BJ (cell line): ENCODE measurements at regions not wholly inside any gene's neighbourhood (a gene's known extent, or its start where the extent isn't known, plus 50 kb on each side); places are given as distances from the start of the nearest gene placed in this dataset.
"Not testable (repeated sequence)": the region's sequence is repeated elsewhere in the genome, so short reads cannot be mapped to it uniquely, and the experiment has no call there.

Experiments
- CTCF ChIA-PET: fragments of 350-600 bp; formaldehyde crosslinking; extraction: SDS; loops from one replicate; lab custom pipeline; 2021; ENCODE audit warnings: antibody characterized with exemption, inconsistent platforms; lab: Yijun Ruan, JAX
- POLR2A ChIA-PET: fragments of 300-600 bp; sonication (Branson Sonifier 250); formaldehyde crosslinking; extraction: SDS; loops from one replicate; lab custom pipeline; 2021; ENCODE audit warnings: antibody characterized with exemption; lab: Charles Lee
- DNase-seq: peaks from one replicate; pipeline ENCODE4 v3.0.0-alpha.2; 2011; ENCODE audit warnings: low read depth
- H3K27me3 ChIP-seq: 2 replicates; pipeline ENCODE4 v1.6.0; 2011; ENCODE audit warnings: low read length; ENCODE audit not compliant: control insufficient read depth, insufficient read depth
- H3K36me3 ChIP-seq: 2 replicates; pipeline ENCODE4 v1.5.1; 2011; ENCODE audit warnings: low read length; ENCODE audit not compliant: control insufficient read depth, insufficient read depth
- H3K4me3 ChIP-seq: 2 replicates; pipeline ENCODE4 v1.5.1; 2011; ENCODE audit warnings: low read depth, mild to moderate bottlenecking, control low read depth, low read length
- CTCF ChIP-seq: IDR thresholded peaks from 2 replicates; pipeline ENCODE4 v1.5.1; 2011; ENCODE audit warnings: low read depth, mild to moderate bottlenecking, control low read depth, inconsistent platforms, low read length, moderate library complexity; ENCODE audit not compliant: insufficient read depth

- H3K4me3 ChIP-seq = no peak overlapping the region
- H3K27me3 ChIP-seq = no peaks in the 10 kb centered on the region
- ChIA-PET CTCF (no interaction called here), POLR2A (no interaction called here)
- no peaks in the 10 kb centered on the region for H3K36me3 ChIP-seq
- DNase-seq = no peak
- TF ChIP-seq CTCF = no peak
Observed at GRCh38 chr10:6987536-6987945, 407.5 kb upstream of the PRKCQ start.

GRCh38 chr10:6986927-6987326, 406.9 kb upstream of the PRKCQ start:
- CTCF ChIA-PET = no interaction called here
- POLR2A ChIA-PET = no interaction called here
- no peaks in the 10 kb centered on the region for H3K27me3 ChIP-seq

DNA sequence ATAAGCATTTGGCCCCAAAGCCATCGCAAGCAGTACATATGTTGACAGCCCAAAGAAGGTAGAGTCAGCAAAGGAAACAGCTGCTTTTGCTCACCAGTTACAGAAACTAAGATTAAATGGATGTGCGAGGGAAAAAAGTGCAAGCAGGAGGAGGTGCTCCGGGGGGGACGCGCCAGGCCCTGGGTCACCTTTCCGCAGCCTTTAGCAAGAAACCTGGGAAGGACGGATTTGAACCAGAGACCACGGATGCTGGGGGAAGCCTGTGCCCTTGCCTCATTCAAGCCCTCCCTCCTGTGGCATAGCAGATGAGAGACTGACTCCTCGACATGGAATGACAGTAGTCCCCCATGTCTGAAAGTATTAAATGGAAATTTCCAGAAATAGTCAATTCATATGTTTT, 405.6 kb upstream of the PRKCQ start:
- POLR2A ChIA-PET = no interaction called here
- no peak overlapping the region for H3K4me3 ChIP-seq
- H3K27me3 ChIP-seq = no peaks in the 10 kb centered on the region
- DNase-seq = no peak
- TF ChIP-seq CTCF = no peak
- CTCF ChIA-PET = no interaction called here
- H3K36me3 ChIP-seq = no peaks in the 10 kb centered on the region

More at GRCh38 chr10:6986927-6987326, 406.9 kb upstream of the PRKCQ start:
- DNase-seq = no peak
- no peak for TF ChIP-seq CTCF
- H3K4me3 ChIP-seq = no peak overlapping the region
- H3K36me3 ChIP-seq = no peaks in the 10 kb centered on the region

GRCh38 chr10:6984971-6985370, 404.9 kb upstream of the PRKCQ start:
- Histone ChIP-seq H3K4me3 (no peak overlapping the region), H3K27me3 (no peaks in the 10 kb centered on the region), H3K36me3 (no peaks in the 10 kb centered on the region)
- DNase-seq = no peak
- ChIA-PET POLR2A (no interaction called here), CTCF (no interaction called here)
- TF ChIP-seq CTCF = no peak

DNA sequence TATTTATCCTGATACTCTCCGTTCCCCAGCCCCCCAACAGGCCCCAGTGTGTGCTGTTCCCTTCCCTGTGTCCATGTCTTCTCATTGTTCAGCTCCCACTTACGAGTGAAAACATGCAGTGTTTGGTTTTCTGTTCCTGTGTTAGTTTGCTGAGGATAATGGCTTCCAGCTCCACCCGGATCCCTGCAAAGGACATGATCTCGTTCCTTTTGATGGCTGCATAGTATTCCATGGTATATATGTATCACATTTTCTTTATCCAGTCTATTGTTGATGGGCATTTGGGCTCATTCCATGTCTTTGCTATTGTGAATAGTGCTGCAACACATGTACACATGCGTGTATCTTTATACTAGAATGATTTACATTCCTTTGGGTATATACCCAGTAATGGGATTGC, 403.9 kb upstream of the PRKCQ start:
- H3K36me3 ChIP-seq, DNase-seq, H3K4me3 ChIP-seq, POLR2A ChIA-PET, H3K27me3 ChIP-seq: not testable (repeated sequence)
- CTCF ChIA-PET = interaction anchor here (0.6 kb wide), 1 partner anchor 1217 kb away, joined by 3 read pairs; no protein-coding TSS in a partner anchor

DNA sequence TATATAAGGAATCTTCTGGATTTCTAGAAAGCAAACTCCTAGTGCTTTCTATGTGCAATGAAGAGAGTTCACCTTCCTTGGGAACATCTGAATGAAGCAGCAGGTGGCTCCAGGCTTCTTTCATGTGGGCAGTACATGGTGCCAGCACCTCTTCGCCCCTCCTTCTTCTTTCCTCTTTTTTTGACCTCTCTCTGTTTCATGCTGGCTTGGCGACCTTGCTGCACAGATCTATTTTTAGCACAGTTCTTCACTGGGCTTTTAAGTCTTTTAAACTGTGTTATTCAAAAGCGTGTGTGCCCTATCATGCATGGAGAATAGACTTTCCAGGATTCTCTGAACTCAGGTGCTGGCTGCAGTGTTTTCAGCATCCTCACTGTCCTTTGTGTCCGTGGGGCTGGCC, 400.3 kb upstream of the PRKCQ start:
- ChIA-PET POLR2A (no interaction called here), CTCF (no interaction called here)
- Histone ChIP-seq H3K4me3 (no peak overlapping the region), H3K36me3 (no peaks in the 10 kb centered on the region), H3K27me3 (no peaks in the 10 kb centered on the region)
- no peak for DNase-seq
- no peak for TF ChIP-seq CTCF
